ENCODE measurements at regions not wholly inside any gene's neighbourhood (a gene's known extent, or its start where the extent isn't known, plus 50 kb on each side); places are given as distances from the start of the nearest gene placed in this dataset.

DNA sequence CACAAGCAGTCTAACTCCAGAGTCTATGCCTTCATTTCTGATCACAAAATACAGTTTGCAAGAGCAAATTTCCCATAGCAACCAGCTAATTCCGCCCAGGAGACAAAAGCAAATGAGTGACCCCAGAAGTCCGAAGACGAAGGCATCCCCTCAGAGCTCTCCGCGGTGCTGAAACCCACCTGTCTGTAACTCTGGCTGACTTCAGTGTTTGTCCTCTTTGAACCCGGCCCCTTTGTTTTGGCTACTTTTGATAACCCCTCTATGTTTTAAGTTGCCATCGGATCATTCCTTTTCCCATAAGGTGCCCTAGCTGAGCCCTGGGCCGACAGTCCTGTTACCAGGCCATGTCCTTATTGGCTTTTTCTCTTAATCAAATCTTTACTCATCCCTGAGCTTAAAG, 515.8 kb downstream of the PTPRU start:
- Histone ChIP-seq H3K9me3 (ENCODE audit: low read length) (no peaks in the 10 kb centered on the region), H3K36me3 (ENCODE audit: insufficient read depth, low read length) (no peaks in the 10 kb centered on the region), H3K4me1 (ENCODE audit: insufficient read depth, low read length) (no peaks in the 10 kb centered on the region), H3K27ac (ENCODE audit: low read depth, low read length) (no peak overlapping the region), H3K27me3 (ENCODE audit: control insufficient read depth in 1 of 2, insufficient read depth in 2 of 2, low read length in 2 of 2) (peaks cover 0 to 4% of the 10 kb centered on the region in 2 donors), H3K9ac (ENCODE audit: low read length) (no peak overlapping the region), H3K4me3 (ENCODE audit: low read depth in 1 of 2, low read length in 2 of 2) (no peak overlapping the region)

- no peaks in the 10 kb centered on the region for H3K36me3 ChIP-seq (ENCODE audit: insufficient read depth, low read length)
- no peak overlapping the region for H3K27ac ChIP-seq (ENCODE audit: low read depth, low read length)
- no peaks in the 10 kb centered on the region for H3K9me3 ChIP-seq (ENCODE audit: low read length)
- H3K9ac ChIP-seq (ENCODE audit: low read length) = no peak overlapping the region
- H3K4me3 ChIP-seq (ENCODE audit: low read depth in 1 of 2, low read length in 2 of 2) = no peak overlapping the region
- no peaks in the 10 kb centered on the region for H3K4me1 ChIP-seq (ENCODE audit: insufficient read depth, low read length)
- H3K27me3 ChIP-seq (ENCODE audit: control insufficient read depth in 1 of 2, insufficient read depth in 2 of 2, low read length in 2 of 2) = no peaks in the 10 kb centered on the region
Measured at GRCh38 chr1:29749024-29749945, 513.0 kb downstream of the PTPRU start.

DNA sequence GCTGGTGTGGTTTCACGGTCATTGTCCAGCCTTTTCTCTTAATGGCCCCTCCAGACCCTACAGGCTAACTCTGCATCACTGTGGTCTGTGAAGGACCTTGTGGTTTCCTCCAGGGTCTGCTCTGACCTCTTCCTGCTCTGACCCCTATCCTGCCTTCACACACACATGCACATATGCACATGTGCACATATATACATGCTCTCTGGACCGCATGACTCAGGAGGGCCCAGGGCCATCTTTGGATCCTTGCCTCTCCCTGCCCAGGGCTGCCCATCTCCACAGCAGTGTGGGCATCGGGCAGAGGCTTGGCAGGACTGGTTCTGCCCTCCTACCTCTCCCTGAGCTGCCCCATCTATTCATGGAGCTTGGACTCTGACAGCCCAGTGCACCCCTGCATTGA, 510.9 kb downstream of the PTPRU start:
- Histone ChIP-seq H3K27me3 (ENCODE audit: control insufficient read depth in 1 of 2, insufficient read depth in 2 of 2, low read length in 2 of 2) (no peaks in the 10 kb centered on the region), H3K9me3 (ENCODE audit: low read length) (no peaks in the 10 kb centered on the region), H3K4me3 (ENCODE audit: low read depth in 1 of 2, low read length in 2 of 2) (no peak overlapping the region), H3K36me3 (ENCODE audit: insufficient read depth, low read length) (no peaks in the 10 kb centered on the region), H3K4me1 (ENCODE audit: insufficient read depth, low read length) (no peaks in the 10 kb centered on the region), H3K27ac (ENCODE audit: low read depth, low read length) (no peak overlapping the region), H3K9ac (ENCODE audit: low read length) (no peak overlapping the region)

DNA sequence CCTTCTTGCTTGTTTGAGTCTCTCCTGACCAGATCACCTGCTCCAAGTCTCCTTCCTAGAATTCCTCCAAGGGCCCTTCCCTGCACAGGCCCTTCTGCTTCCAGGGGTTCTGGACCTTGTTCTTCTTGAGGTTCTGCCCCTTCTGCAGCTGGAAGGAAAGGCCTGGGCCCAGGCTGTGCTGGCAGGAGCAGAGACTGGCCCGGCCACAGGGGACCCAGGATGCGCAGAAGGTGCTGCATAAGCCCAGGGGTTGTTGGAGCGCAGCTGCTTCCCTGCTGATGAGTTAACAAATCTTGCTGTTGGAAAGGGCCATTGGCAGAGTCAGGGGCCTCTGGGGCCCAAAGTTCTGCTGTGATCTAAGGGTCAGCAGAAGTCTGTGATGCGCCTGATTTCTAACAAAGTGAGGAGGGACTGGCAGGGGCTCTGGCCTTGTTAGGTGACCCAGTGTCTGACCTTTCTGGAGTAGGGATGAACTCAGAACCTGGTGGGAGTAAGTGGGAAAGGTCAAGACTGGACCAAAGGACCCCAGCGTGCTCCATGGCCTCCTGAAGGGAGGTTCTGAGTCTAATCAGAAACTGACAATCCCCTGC, 509.8 kb downstream of the PTPRU start:
- H3K27ac ChIP-seq (ENCODE audit: low read depth, low read length) = no peak overlapping the region
- H3K4me1 ChIP-seq (ENCODE audit: insufficient read depth, low read length) = no peaks in the 10 kb centered on the region
- H3K27me3 ChIP-seq (ENCODE audit: control insufficient read depth in 1 of 2, insufficient read depth in 2 of 2, low read length in 2 of 2) = no peaks in the 10 kb centered on the region
- H3K4me3 ChIP-seq (ENCODE audit: low read depth in 1 of 2, low read length in 2 of 2) = no peak overlapping the region
- H3K9me3 ChIP-seq (ENCODE audit: low read length) = no peaks in the 10 kb centered on the region
- H3K36me3 ChIP-seq (ENCODE audit: insufficient read depth, low read length) = no peaks in the 10 kb centered on the region
- H3K9ac ChIP-seq (ENCODE audit: low read length) = no peak overlapping the region

GRCh38 chr1:29744684-29745490, 508.6 kb downstream of the PTPRU start:
- H3K4me1 ChIP-seq (ENCODE audit: insufficient read depth, low read length) = no peaks in the 10 kb centered on the region
- H3K36me3 ChIP-seq (ENCODE audit: insufficient read depth, low read length) = no peaks in the 10 kb centered on the region
- H3K9ac ChIP-seq (ENCODE audit: low read length) = no peak overlapping the region
- peaks cover 0 to 3% of the 10 kb centered on the region in 2 donors for H3K27me3 ChIP-seq (ENCODE audit: control insufficient read depth in 1 of 2, insufficient read depth in 2 of 2, low read length in 2 of 2)
- no peak overlapping the region for H3K27ac ChIP-seq (ENCODE audit: low read depth, low read length)
- no peak overlapping the region for H3K4me3 ChIP-seq (ENCODE audit: low read depth in 1 of 2, low read length in 2 of 2)
- H3K9me3 ChIP-seq (ENCODE audit: low read length) = no peaks in the 10 kb centered on the region

DNA sequence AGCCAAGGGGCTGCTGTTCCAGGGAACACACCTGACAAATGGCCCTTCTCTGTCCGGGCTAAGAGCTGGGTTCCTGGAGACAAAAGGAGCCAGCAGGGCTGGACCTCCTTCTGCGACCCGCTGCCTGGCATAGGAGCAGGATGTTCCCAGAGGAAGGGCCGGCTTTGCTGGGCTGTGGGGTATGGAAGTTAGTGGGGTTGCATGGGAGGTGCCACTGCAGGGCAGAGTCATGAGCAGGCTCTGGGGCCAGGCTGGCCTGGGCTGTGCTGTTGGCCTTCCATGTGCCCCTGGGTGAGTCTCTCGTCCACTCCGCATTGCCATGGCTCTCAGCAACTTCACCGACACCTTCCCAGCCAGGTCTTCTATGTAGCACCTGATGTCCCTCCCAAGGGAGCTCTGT, 507.6 kb downstream of the PTPRU start:
- Histone ChIP-seq H3K36me3 (ENCODE audit: insufficient read depth, low read length) (no peaks in the 10 kb centered on the region), H3K27me3 (ENCODE audit: control insufficient read depth in 1 of 2, insufficient read depth in 2 of 2, low read length in 2 of 2) (peaks cover 0 to 7% of the 10 kb centered on the region in 2 donors), H3K9me3 (ENCODE audit: low read length) (no peaks in the 10 kb centered on the region), H3K27ac (ENCODE audit: low read depth, low read length) (no peak overlapping the region), H3K4me1 (ENCODE audit: insufficient read depth, low read length) (no peaks in the 10 kb centered on the region), H3K4me3 (ENCODE audit: low read depth in 1 of 2, low read length in 2 of 2) (no peak overlapping the region), H3K9ac (ENCODE audit: low read length) (no peak overlapping the region)

- H3K4me1 ChIP-seq (ENCODE audit: insufficient read depth, low read length) = no peaks in the 10 kb centered on the region
- H3K9me3 ChIP-seq (ENCODE audit: low read length) = no peaks in the 10 kb centered on the region
- no peak overlapping the region for H3K9ac ChIP-seq (ENCODE audit: low read length)
- peaks cover 0 to 7% of the 10 kb centered on the region in 2 donors for H3K27me3 ChIP-seq (ENCODE audit: control insufficient read depth in 1 of 2, insufficient read depth in 2 of 2, low read length in 2 of 2)
- no peaks in the 10 kb centered on the region for H3K36me3 ChIP-seq (ENCODE audit: insufficient read depth, low read length)
- no peak overlapping the region for H3K4me3 ChIP-seq (ENCODE audit: low read depth in 1 of 2, low read length in 2 of 2)
- H3K27ac ChIP-seq (ENCODE audit: low read depth, low read length) = no peak overlapping the region
Measured at GRCh38 chr1:29743264-29743663, 506.9 kb downstream of the PTPRU start.

GRCh38 chr1:29739176-29739575, 502.9 kb downstream of the PTPRU start:
- Histone ChIP-seq H3K27me3 (ENCODE audit: control insufficient read depth in 1 of 2, insufficient read depth in 2 of 2, low read length in 2 of 2) (peaks cover 0 to 7% of the 10 kb centered on the region in 2 donors), H3K27ac (ENCODE audit: low read depth, low read length) (no peak overlapping the region), H3K4me3 (ENCODE audit: low read depth in 1 of 2, low read length in 2 of 2) (no peak overlapping the region), H3K4me1 (ENCODE audit: insufficient read depth, low read length) (no peaks in the 10 kb centered on the region), H3K9ac (ENCODE audit: low read length) (no peak overlapping the region), H3K36me3 (ENCODE audit: insufficient read depth, low read length) (no peaks in the 10 kb centered on the region), H3K9me3 (ENCODE audit: low read length) (no peaks in the 10 kb centered on the region)

DNA sequence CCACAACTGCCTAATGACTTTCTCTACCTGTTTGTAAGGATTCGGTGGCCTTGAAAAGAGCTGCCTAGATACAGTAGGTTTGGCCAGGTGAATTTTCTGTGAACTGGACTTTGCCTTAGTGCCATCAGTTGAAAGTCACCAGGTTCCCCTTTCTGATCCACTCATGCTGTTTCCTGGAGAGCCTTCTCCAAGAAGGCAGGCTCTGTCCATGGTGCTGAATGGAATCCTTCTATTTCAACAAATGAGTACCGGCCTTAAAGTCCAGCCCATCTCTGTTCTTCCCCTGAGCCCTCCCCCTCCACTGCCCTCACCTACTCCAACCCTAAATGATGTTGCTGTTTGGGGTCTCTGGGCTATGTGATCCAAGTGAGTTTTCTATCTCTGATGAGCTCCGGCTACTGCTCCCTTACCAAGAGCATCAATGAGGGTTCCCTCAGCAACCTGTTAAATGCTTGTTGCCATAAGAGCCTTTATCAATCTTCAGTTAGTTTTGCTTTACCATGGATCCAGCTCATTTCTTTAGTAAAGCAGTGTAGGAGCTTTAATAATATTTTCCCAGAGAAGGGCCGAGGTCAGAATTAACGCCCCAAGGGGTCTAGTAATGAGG, 500.4 kb downstream of the PTPRU start:
- no peaks in the 10 kb centered on the region for H3K36me3 ChIP-seq (ENCODE audit: insufficient read depth, low read length)
- H3K9ac ChIP-seq (ENCODE audit: low read length) = no peak overlapping the region
- no peaks in the 10 kb centered on the region for H3K9me3 ChIP-seq (ENCODE audit: low read length)
- peaks cover 0 to 7% of the 10 kb centered on the region in 2 donors for H3K27me3 ChIP-seq (ENCODE audit: control insufficient read depth in 1 of 2, insufficient read depth in 2 of 2, low read length in 2 of 2)
- no peak overlapping the region for H3K27ac ChIP-seq (ENCODE audit: low read depth, low read length)
- no peak overlapping the region for H3K4me3 ChIP-seq (ENCODE audit: low read depth in 1 of 2, low read length in 2 of 2)
- no peaks in the 10 kb centered on the region for H3K4me1 ChIP-seq (ENCODE audit: insufficient read depth, low read length)

- H3K36me3 ChIP-seq (ENCODE audit: insufficient read depth, low read length) = no peaks in the 10 kb centered on the region
- no peaks in the 10 kb centered on the region for H3K9me3 ChIP-seq (ENCODE audit: low read length)
- H3K27ac ChIP-seq (ENCODE audit: low read depth, low read length) = no peak overlapping the region
- H3K4me3 ChIP-seq (ENCODE audit: low read depth in 1 of 2, low read length in 2 of 2) = no peak overlapping the region
- no peaks in the 10 kb centered on the region for H3K27me3 ChIP-seq (ENCODE audit: control insufficient read depth in 1 of 2, insufficient read depth in 2 of 2, low read length in 2 of 2)
- H3K9ac ChIP-seq (ENCODE audit: low read length) = no peak overlapping the region
- H3K4me1 ChIP-seq (ENCODE audit: insufficient read depth, low read length) = no peaks in the 10 kb centered on the region
Measured at GRCh38 chr1:29732453-29732852, 496.1 kb downstream of the PTPRU start.

GRCh38 chr1:29730623-29731022, 494.3 kb downstream of the PTPRU start:
- H3K27me3 ChIP-seq (ENCODE audit: control insufficient read depth in 1 of 2, insufficient read depth in 2 of 2, low read length in 2 of 2) = no peaks in the 10 kb centered on the region

More at GRCh38 chr1:29730623-29731022, 494.3 kb downstream of the PTPRU start:
- H3K36me3 ChIP-seq (ENCODE audit: insufficient read depth, low read length) = no peaks in the 10 kb centered on the region
- no peak overlapping the region for H3K4me3 ChIP-seq (ENCODE audit: low read depth in 1 of 2, low read length in 2 of 2)
- no peak overlapping the region for H3K9ac ChIP-seq (ENCODE audit: low read length)
- no peak overlapping the region for H3K27ac ChIP-seq (ENCODE audit: low read depth, low read length)
- H3K4me1 ChIP-seq (ENCODE audit: insufficient read depth, low read length) = no peaks in the 10 kb centered on the region
- H3K9me3 ChIP-seq (ENCODE audit: low read length) = no peaks in the 10 kb centered on the region

All from muscle layer of colon (tissue), 2 donors.